SKM-1 treated with dmso at 0.1 percent for 144 hours (cell line): ENCODE measurements at regions not wholly inside any gene's neighbourhood (a gene's known extent, or its start where the extent isn't known, plus 50 kb on each side); places are given as distances from the start of the nearest gene placed in this dataset.
"Not testable (repeated sequence)": the region's sequence is repeated elsewhere in the genome, so short reads cannot be mapped to it uniquely, and the experiment has no call there.

Experiments
- DNase-seq: peaks from one replicate; lab custom pipeline; 2025; ENCODE audit not compliant: unreplicated experiment; lab: John Stamatoyannopoulos, UW

DNA sequence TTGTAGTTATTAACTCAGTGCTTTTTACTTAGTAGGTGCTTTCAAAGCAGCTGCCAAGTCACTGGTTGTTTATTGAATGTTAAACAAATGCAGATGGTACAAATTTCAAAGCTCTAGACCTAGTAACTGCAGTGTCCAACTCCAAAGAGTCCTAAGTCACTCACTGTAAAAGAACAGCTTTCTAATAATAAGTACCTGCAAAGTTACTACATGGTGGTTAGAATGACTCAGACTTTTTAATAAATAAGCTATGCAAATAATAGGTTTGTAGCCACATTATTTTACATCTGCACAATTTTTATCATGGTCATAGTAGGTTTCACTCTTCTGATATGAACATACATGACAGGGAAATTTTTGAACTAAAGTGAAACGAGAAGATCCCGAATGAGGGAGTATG is 1620.4 kb upstream of the CELF4 start:
- DNase-seq, result no peak

DNA sequence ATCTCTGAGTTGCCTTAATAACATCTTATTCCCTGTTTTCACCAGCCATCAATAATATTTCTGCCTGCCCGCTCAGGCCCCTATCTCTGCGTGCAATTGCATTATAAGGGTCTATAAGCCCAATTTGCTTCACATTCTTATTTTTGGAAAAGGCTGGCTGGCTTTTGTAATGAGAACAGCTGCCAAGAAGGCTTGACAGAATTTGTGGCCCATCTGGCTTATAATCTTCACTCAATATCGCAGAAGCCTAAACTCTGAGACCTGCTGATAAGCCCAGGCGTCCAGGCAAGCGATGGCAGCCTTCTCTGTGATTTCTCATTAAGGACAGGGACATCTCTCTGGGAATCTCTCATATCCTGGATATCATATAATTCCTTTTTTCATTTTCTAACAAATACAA is 1618.6 kb upstream of the CELF4 start:
- no peak for DNase-seq

DNA sequence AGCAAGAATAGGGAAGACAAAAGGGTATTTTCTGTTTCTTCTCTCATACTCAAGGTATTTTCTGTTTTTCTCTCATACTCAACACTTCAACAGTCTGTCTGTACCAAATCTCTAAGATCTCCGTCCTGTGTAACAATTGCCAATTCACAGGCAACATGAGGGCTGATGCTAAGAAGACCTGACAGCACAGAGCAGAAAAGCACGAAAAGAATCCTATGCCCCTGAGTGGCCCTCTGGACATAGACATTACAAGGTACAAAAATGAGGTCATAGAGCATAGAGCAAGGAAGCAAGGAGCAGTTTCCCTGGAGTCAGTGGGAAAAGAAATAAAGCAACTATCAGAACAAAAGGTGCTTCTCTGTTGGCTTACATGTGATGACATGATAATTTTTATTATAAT is 1612.6 kb upstream of the CELF4 start:
- no peak for DNase-seq

DNA sequence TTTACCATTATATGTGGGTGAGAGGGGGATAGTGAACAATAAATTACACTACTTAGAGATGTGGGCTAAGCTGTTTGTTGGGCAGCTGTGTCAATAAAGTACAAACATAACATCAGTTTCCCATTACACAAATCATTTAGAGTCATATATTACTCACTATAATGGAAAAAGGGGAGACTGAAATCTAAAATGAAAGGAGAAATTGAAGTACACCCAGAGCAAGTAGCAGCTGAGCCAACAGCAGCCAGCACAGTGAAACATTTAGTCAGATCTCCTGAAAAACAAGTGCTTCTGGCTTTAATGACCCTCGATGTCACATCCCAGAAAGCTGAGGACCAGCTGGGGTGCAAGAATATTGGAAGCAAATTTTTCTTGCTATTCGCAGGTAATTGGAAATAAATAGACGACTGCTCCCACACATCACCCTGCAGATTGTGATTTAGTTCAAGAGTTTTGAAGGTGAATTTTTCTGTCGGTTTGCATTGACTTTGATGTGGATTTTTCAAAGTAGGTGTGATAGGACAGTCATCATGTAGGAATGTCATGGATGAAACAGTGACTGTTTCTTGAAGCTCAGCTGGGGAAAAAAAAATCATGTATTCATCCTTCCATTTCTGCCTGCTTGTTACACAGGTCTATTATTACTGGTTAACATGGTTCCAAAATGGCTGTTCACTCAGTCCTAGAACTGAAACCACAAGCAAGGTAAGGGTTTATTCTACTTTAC is 1607.3 kb upstream of the CELF4 start:
- DNase-seq, result no peak

DNA sequence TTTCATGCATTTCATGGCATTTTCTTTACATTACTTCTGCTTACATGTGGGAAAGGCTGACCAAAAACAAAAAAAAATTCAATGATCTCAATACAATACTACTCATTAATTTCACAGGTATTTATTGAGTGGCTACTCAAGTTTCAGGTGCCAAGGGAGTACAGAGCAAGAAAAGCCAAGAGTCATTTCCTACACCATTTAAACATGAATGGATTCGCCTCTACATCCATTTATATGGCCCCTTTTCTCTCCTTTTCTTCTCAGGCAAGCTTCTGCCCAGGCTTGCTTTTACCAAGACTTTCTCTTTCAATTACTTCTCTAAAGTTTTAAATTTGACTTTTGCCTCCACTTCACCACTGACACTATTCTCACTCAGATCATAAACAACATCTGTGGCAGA is 1603.1 kb upstream of the CELF4 start:
- no peak for DNase-seq

DNA sequence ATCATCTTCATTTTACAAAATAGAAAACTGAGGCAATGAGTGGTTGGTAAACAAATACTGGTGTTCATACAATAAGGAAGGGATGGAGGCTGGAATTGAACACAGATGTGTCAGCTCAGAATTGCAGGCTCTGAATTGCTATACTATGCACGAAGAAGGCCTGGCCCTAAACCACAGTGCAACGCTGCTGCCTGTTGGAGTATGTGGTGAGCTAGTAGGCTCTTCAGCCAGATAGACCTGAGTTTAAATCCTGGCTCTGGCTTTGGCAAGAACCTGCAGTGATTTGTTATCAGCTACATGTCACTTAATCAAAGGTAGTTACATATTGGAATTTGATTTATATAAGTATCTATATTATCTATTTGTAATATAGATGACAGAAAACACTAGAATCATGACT is 1602.4 kb upstream of the CELF4 start:
- no peak for DNase-seq

DNA sequence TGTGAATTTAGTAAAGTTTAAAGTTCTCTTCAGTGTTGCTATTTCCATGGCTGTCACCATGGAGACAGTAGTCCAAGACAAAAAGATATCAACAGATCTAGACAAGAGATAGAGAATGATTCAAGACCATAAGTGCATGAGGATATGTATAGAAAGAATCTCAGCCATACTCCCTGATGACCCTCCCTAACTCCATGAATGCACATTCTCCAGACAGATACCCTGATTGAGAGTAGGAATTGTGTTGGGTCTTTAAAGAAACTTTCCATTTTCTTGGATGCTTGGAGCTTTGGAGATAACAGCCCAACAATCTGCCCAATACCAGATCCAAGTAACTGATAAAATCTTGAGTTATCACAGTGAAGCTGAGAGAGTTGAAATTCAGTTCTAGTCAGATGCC is 1601.2 kb upstream of the CELF4 start:
- DNase-seq, result no peak

DNA sequence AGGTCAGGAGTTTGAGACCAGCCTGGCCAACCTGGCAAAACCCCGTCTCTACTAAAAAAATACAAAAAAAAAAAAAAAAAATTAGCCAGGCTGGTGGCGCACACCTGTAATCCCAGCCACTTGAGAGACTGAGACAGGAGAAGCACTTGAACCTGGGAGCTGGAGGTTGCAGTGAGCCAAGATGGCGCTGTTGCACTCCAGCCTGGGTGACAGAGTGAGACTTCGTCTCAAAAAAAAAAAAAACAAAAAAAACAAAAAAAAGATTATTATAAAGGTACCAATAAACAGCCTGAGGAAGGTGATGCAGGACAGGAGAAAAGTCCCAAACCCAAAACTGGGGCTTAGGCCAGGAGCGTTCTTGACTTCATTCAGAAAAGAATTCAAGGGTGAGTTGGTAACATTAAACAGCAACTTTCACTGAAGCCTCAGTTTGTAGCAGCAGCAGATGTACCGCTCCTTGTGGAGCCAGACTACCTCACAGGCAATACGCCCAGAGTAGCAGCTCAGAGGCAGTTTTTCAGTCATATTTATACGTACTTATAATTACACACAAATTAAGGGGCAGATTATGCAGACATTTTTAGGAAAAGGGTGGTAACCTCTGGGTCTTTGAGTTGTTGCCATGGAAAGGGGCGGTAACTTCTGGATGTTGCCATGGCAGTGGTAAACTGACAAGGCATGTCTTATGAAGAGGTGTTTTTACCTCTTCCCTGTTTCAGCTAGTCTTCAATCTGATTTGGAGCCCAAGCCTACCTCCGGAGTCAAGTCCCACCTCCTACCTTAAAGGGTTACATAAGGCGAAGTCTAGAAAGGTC is 1596.6 kb upstream of the CELF4 start:
- no peak for DNase-seq

DNA sequence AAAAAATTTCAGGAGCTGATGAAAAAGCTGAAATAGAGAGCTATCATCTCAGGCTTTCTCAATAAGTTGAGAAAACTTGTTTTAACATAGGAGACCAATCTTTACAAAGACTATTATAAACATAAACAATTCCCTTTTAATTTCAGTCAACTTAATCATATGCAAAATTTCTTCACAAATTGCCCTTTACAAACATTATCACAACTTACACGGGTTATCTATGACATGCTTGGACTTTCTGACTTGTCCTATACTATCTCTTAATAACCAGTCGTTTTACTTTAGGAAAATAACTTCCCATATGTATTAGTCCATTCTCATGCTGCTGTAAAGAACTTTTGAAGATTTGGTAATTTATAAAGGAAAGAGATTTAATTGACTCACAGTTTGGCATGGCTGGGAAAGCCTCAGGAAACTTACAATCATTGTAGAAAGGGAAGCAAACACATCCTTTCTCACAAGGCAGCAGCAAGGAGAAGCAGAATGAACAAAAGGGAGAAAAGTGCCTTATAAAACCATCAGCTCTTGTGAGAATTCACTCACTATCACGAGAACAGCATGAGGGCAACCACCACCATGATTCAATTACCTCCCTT is 1583.7 kb upstream of the CELF4 start:
- no peak for DNase-seq

DNA sequence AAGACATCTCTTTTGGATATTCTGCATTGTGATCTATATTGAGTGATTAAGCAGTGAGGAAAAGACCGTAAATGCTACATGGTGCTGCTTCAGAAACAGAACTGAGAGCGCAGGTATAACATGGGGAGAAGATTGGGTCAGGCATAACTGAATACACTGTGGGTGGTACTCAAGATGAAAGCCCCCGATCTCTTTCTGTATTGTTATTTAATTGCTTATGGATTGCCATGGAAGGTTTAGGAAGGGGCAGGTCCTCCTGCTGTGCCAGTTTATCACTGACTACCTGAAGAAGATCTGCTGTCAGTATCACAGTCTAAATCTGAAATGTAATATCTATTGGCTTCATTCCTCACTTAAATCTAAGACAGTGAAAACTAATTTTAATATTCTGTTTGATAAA is 1568.7 kb upstream of the CELF4 start:
- no peak for DNase-seq

DNA sequence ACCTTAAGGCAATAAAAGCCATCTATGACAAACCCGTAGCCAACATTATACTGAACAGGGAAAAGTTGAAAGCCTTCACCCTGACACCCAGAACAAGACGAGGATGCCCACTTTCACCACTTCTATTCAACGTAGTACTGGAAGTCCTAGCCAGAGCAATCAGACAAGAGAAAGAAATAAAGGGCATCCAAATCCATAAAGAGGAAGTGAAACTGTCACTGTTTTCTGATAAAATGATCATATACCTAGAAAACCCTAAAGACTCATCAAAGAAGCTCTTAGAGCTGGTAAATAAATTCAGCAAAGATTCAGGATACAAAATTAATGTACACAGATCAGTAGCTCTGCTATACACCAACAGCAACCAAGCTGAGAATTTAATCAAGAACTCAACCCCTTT is 1561.9 kb upstream of the CELF4 start:
- not testable (repeated sequence) for DNase-seq

DNA sequence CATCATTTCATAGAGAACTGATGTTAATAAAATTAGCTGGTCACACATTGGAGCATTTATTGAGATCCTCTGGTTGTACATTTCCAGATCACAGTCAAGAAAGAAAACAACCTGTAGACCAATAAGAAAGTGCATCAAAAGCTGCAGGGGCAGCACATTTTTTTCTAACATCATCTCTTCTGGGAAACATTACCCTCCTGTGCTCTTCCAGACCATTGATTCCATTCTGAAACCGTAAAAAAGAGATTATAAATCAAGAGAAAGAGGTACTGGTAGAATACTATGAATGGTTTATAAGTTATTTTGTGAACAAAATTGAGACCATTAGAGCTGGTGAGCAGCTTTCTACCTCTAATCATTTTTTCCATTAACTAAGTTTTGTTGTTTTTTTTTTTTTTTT is 1548.2 kb upstream of the CELF4 start:
- DNase-seq, result no peak

DNA sequence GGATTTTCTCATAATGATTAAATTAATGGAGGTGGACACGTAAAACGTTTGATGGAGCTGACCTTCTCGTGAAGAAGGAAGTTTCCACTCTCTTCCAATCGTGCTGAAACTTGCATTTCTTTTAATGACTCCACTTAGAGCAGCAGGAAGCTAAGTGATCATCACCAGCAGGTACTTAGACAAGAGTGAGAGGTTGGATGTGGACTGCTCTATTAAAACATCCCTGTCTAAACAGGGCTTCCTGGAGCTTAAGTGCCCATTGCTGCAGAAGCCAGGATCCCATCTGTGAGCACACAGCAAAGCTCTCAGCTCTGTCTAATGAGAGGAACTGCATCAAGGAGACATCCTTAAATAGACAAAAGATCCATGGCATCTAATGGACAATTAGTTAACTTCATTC is 1539.5 kb upstream of the CELF4 start:
- DNase-seq, result no peak

DNA sequence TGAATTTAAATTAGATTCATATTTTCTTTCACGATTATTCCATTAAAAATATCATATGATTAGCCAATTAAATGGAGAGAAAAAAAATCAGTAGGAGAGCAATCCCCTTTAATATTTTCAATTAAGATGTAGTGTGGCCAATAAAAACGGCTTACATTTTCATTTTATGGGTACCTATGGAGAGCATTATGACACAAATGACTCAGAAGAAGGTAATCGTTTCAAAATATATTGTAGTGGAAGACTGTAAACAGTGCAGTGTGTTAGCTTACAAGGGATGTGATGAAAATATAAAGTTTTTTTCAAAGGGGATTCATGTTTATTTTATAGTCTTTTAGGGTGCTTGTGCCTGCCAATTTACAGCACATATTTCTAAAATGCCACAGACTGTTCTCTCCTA is 1507.4 kb upstream of the CELF4 start:
- DNase-seq, result no peak

DNA sequence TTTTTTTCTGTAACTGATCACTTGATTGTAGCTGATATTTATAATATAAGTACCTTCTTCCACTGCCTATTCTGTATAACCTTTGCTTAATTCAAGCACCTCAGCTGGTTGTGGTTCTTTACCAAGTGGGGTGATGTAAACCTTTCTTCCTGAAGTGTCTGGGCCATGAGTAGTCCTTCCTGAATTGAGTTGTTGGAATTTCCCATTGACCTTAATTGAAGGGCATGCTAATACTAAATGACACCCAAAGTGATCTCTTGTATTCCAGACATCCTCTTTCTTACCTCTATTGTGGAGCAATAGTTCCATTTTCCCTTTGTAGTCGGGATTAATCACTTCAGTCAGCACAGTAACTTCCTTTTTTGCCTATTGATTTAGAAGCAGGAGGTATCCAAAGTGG is 1496.8 kb upstream of the CELF4 start:
- no peak for DNase-seq

DNA sequence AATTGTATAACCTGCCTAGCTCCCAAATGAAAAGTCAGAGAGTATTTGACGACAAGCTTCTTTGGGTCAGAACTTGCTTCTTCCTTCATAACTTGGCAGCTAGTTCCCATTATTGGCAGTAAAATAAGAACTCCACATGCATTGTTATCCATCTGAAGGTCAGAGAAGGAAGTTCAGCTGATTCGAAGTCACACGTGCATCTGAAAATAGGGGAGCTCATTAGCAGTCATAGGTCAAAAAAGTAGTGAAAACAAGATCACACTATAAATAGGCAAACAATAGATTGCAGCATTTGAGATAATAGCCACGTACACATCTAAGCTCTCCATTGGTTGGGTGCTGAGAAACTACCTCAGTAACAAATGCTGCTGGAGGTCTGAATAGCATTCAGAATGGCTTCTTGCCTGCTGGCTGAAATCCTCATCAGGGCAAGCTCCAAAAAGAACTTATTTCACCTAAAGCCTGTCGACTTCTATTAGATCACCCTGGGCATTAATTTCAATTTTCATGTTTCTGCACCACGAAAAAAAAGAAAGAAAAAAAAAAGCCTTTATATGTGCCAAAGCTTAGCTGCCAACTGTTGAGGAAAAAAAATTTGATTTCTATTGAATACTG is 1492.9 kb upstream of the CELF4 start:
- DNase-seq, result no peak

DNA sequence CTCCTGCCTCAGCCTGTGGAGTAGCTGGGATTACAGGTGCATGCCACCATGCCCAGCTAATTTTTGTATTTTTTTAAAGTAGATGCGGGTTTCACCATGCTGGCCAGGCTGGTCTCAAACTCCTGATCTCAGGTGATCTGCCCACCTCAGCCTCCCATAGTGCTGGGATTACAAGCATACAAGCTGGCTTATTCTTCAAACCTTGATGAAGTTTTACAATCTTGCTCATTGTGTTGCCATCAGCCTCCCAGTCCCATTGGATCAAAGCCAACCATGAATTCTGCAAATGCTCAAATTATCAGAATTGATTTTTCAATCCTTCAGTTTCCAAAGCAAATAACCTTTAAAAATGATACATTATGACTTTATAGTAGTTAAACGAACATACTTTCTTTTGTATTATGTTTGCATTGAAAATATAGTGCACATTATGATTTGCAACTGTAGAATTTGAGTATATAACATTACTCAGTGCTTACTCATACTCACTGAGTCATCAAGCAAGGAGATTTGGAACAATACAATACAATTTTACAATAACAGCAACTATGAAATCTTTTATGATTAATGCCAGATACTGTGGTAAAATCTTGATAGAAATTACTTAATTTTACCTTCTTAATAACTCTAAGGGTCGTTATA is 1491.9 kb upstream of the CELF4 start:
- DNase-seq, result no peak

DNA sequence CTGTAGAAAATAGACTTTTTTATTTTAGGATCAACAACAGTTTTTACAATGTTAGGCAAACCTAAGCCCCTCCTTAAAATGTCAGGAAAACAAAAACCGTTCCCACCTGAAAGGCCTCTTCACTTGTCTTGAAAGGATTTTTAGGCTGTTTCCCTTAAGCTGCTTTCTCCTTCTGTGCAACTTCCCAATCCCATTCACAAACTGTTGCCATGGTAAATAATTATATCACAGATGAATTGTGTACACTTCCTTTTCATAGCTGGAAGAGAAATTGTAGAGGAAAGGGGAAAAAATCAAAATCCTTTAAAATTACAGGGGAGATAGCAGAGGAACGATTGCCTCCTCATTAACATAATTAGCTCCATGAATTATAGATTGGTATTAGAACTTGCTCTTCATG is 1488.0 kb upstream of the CELF4 start:
- no peak for DNase-seq

DNA sequence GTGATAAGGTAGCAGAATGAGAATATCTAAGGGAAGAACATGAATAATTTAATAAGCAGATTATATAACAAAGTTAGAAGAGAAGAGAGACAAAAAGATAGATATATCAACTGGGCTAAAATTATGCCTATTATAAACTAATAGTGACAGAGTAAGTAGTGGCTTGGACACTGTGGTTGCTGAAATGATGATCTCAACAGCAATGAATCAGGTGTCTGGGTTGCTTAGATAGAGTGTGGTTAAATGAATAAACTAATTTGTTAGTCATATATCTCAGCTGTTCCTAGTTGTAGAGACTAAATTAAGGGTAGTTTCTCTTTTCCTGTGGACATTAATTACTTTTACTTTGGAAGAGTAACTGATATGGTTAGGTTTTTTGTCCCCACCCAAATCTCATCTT is 1485.4 kb upstream of the CELF4 start:
- no peak for DNase-seq

DNA sequence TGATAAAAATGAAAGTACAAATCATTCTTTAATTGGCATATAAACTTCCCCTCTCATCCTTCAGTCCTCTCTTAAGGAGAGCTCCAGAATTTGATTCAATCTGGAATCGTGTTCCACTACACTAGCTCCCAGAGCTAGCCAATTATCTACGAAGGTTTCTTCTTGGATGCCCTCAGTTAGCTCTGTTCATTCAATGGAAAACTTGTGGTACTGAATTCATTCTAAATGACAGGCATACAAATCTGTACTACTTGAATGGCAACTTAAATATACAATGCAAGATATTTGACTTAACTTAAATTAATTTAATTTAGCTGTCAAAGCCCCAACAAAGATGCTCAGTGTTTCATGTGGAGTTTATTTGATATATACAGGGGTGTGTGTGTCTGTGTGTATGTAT is 1474.2 kb upstream of the CELF4 start:
- DNase-seq, result no peak

DNA sequence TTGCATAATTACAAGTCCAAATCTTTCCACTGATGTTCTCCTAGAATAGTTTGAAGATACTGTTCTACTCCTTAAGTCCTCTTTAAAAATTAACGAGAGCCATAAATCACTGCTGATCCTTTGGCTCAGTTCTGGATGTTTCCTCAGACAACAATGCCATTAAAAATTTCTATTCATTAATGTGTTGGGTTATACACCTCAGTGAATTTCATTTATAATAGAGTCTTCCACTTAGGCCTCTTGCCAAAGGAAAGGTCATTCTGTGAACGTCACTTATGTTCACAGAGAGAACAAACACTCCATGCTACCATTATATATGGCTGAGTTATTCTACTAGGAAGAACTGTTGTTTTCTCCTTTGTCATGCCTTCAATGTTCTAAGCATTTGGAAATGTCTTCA is 1472.3 kb upstream of the CELF4 start:
- DNase-seq, result no peak
